EL (cell line): ENCODE measurements at regions not wholly inside any gene's neighbourhood (a gene's known extent, or its start where the extent isn't known, plus 50 kb on each side); places are given as distances from the start of the nearest gene placed in this dataset.

Experiments used
- DNase-seq: peaks from one replicate; pipeline ENCODE4 v3.0.0-alpha.2; 2016

- DNase-seq: peak; percentile 37
These were observed 143.0 kb downstream of the ARL6IP6 start for GRCh38 chr2:152861349-152861942.

- no peak for DNase-seq
These were observed 140.3 kb downstream of the ARL6IP6 start for GRCh38 chr2:152858594-152859265.

- peak; percentile 84 for DNase-seq
These were observed 128.5 kb downstream of the ARL6IP6 start for GRCh38 chr2:152846697-152847470.

- no peak for DNase-seq
These were observed 117.3 kb downstream of the ARL6IP6 start for GRCh38 chr2:152835674-152836073.

GRCh38 chr2:152827944-152828343 lies 109.5 kb downstream of the ARL6IP6 start:
- no peak for DNase-seq

GRCh38 chr2:152826581-152827279 lies 108.3 kb downstream of the ARL6IP6 start:
- DNase-seq: peak; percentile 65

GRCh38 chr2:152825834-152826233 lies 107.4 kb downstream of the ARL6IP6 start:
- peak; percentile 80 for DNase-seq

- no peak for DNase-seq
These were observed 105.5 kb downstream of the ARL6IP6 start for GRCh38 chr2:152823905-152824304.

- no peak for DNase-seq
These were observed 104.3 kb downstream of the ARL6IP6 start for GRCh38 chr2:152822676-152823075.

GRCh38 chr2:152820048-152820447 lies 101.6 kb downstream of the ARL6IP6 start:
- DNase-seq: no peak

- DNase-seq: no peak
These were observed 97.3 kb downstream of the ARL6IP6 start for GRCh38 chr2:152815634-152816257.

GRCh38 chr2:152814475-152815030 lies 96.1 kb downstream of the ARL6IP6 start:
- peak; percentile 7 for DNase-seq

GRCh38 chr2:152813351-152813750 lies 94.9 kb downstream of the ARL6IP6 start:
- no peak for DNase-seq
